Upper lobe of left lung (tissue), 6 donors: ENCODE measurements at regions not wholly inside any gene's neighbourhood (a gene's known extent, or its start where the extent isn't known, plus 50 kb on each side); places are given as distances from the start of the nearest gene placed in this dataset.
A peak's percentile ranks its signal among the peaks of the same experiment; 100 is the strongest.
"Not testable (repeated sequence)": the region's sequence is repeated elsewhere in the genome, so short reads cannot be mapped to it uniquely, and the experiment has no call there.

Source experiments
- ATAC-seq, 2 donors: fragments of 200-7000 bp; cut with Tn5 transposase; one replicate each; pipeline ENCODE4 v1.9.1; 2022; ENCODE audit warnings: mild to moderate bottlenecking in 2 of 2, moderate library complexity in 2 of 2; ENCODE audit not compliant: low FRiP score in 2 of 2
- DNase-seq, 2 donors: peaks; one replicate each; pipeline ENCODE4 v3.0.0-alpha.2; 2019 to 2020
- H3K27ac ChIP-seq, 4 donors: fragments of 200-600 bp; sonication (generic); one replicate each; pipeline ENCODE4 v1.5.1; 2016 to 2019
- H3K27me3 ChIP-seq, 4 donors: fragments of 200-600 bp; sonication (generic); one replicate each; pipeline ENCODE4 v1.5.1; 2017 to 2019
- H3K36me3 ChIP-seq, 4 donors: fragments of 200-600 bp; sonication (generic); one replicate each; pipeline ENCODE4 v1.5.1; 2016 to 2019
- H3K4me1 ChIP-seq, 4 donors: fragments of 200-600 bp; sonication (generic); one replicate each; pipeline ENCODE4 v1.5.1; 2018 to 2019
- H3K4me3 ChIP-seq, 4 donors: fragments of 200-600 bp; sonication (generic); one replicate each; pipeline ENCODE4 v1.5.1; 2017 to 2019; ENCODE audit warnings: mild to moderate bottlenecking in 2 of 4, moderate library complexity in 1 of 4
- H3K9me3 ChIP-seq, 4 donors: fragments of 200-600 bp; sonication (generic); one replicate each; pipeline ENCODE4 v1.5.1; 2018 to 2019
- CTCF ChIP-seq, 6 experiments: fragments of 450-650 bp in 4 of 6; fragments of 200-600 bp in 2 of 6; sonication (generic) in 2 of 6; IDR thresholded peaks; one replicate each; pipeline ENCODE4 v1.5.1; 2016 to 2019; ENCODE audit warnings: antibody characterized with exemption in 6 of 6
- EP300 ChIP-seq, 4 donors: sonication (generic); formaldehyde crosslinking; IDR thresholded peaks; one replicate each; pipeline ENCODE4 v1.5.1; 2017; ENCODE audit warnings: antibody characterized with exemption in 4 of 4, control low read depth in 2 of 4
- POLR2A ChIP-seq, 4 donors: fragments of 450-650 bp; IDR thresholded peaks; one replicate each; pipeline ENCODE4 v1.5.1; 2016 to 2017; ENCODE audit warnings: antibody characterized with exemption in 4 of 4, mild to moderate bottlenecking in 2 of 4
- POLR2AphosphoS5 ChIP-seq, 2 donors: sonication (generic); formaldehyde crosslinking; IDR thresholded peaks; one replicate each; pipeline ENCODE4 v1.5.1; 2017; ENCODE audit warnings: antibody characterized with exemption in 2 of 2
- WGBS, 2 donors: methylation state at CpG; one replicate each; pipeline ENCODE4 v1.1.5; 2017 to 2018; 5-methylcytosine and 5-hydroxymethylcytosine counted together
- donor health status: DM: no; HTN: no; CAD: no; lungs with moderate emphysema.
- donor health status: DM: no; HTN: yes; CAD: no; lungs with severe emphysema.

GRCh38 chr2:209125291-209125690, 298.6 kb upstream of the MAP2 start:
- no peak for TF ChIP-seq POLR2A (IDR thresholded peaks at IDR 0.05)
- no peak for TF ChIP-seq CTCF (IDR thresholded peaks at IDR 0.05)
- no peak for TF ChIP-seq POLR2AphosphoS5 (IDR thresholded peaks at IDR 0.05)
- TF ChIP-seq EP300 (IDR thresholded peaks at IDR 0.05), result no peak
- WGBS, 2 donors, result 94 to 95% methylated on average over 1 of the region's 1 CpG
- no peaks in the 10 kb centered on the region for H3K4me1 ChIP-seq
- no peak for ATAC-seq
- no peak for DNase-seq
- H3K36me3 ChIP-seq, result no peaks in the 10 kb centered on the region
- no peak overlapping the region for H3K27ac ChIP-seq
- H3K4me3 ChIP-seq, result no peak overlapping the region
- H3K9me3 ChIP-seq, result no peaks in the 10 kb centered on the region
- H3K27me3 ChIP-seq, result no peaks in the 10 kb centered on the region

- ATAC-seq (no peak), DNase-seq (no peak)
- H3K4me1 ChIP-seq, result no peaks in the 10 kb centered on the region
- no peak overlapping the region for H3K4me3 ChIP-seq
- WGBS, 2 donors, result 67 to 68% methylated on average over 3 of the region's 3 CpGs
- no peak overlapping the region for H3K27ac ChIP-seq
- H3K36me3 ChIP-seq, result no peaks in the 10 kb centered on the region
- no peaks in the 10 kb centered on the region for H3K27me3 ChIP-seq
- H3K9me3 ChIP-seq, result no peaks in the 10 kb centered on the region
- TF ChIP-seq POLR2A (IDR thresholded peaks at IDR 0.05), result no peak
- no peak for TF ChIP-seq CTCF (IDR thresholded peaks at IDR 0.05)
- TF ChIP-seq EP300 (IDR thresholded peaks at IDR 0.05), result no peak
- no peak for TF ChIP-seq POLR2AphosphoS5 (IDR thresholded peaks at IDR 0.05)
These were observed 285.8 kb upstream of the MAP2 start for GRCh38 chr2:209138079-209138478.

DNA sequence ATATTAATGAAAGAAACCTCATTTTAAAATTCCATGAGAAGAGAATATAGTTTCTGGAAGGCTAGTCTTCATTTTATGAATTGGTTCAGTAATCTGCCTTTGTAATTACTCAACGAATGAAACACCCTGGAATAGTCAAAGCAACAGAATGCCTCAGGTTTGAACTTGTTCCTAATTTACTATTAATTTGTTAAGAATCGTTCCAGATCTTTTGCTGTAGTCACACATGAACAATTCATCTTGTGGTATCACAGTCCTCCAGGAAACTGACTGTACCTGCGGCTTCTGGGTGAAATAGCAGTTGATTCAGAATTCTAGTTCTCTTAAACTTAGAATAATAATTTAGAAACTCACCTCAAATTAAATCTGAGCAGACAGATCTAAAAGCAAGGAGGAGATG, 282.7 kb upstream of the MAP2 start:
- ATAC-seq, result no peak
- WGBS, 2 donors, result 57 to 76% methylated on average over 3 of the region's 3 CpGs
- H3K9me3 ChIP-seq, result no peaks in the 10 kb centered on the region

DNA sequence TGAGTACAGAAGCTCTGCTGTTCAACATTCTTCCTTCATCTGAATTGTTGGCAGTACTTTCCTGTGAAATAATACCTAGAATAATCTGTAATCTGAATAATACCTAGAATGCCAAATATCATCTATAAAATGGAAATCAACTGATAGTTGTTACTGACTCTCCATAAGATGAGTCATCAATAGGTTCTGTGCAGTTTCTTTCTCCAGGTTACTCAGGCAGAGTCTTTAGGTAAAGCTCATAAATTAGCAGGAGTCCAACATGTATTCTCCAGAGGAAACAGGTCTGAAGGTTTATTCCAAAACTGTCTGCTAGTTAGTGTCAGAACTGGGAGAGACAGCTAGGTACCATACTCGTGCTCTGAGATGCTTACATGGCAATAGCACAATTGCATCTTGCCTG, 282.0 kb upstream of the MAP2 start:
- ATAC-seq (no peak), DNase-seq (no peak)
- Histone ChIP-seq H3K27ac (no peak overlapping the region), H3K4me3 (no peak overlapping the region), H3K36me3 (no peaks in the 10 kb centered on the region), H3K27me3 (no peaks in the 10 kb centered on the region), H3K9me3 (no peaks in the 10 kb centered on the region), H3K4me1 (no peaks in the 10 kb centered on the region)
- TF ChIP-seq CTCF (IDR thresholded peaks at IDR 0.05) (no peak), POLR2A (IDR thresholded peaks at IDR 0.05) (no peak), EP300 (IDR thresholded peaks at IDR 0.05) (no peak), POLR2AphosphoS5 (IDR thresholded peaks at IDR 0.05) (no peak)
- 72 to 85% methylated on average over 1 of the region's 1 CpG for WGBS, 2 donors

More for the DNA sequence above, 282.7 kb upstream of the MAP2 start:
- Histone ChIP-seq H3K27me3 (no peaks in the 10 kb centered on the region), H3K4me3 (no peak overlapping the region), H3K36me3 (no peaks in the 10 kb centered on the region), H3K27ac (no peak overlapping the region), H3K4me1 (no peaks in the 10 kb centered on the region)
- DNase-seq, result no peak
- TF ChIP-seq CTCF (IDR thresholded peaks at IDR 0.05) (no peak), EP300 (IDR thresholded peaks at IDR 0.05) (no peak), POLR2AphosphoS5 (IDR thresholded peaks at IDR 0.05) (no peak), POLR2A (IDR thresholded peaks at IDR 0.05) (no peak)

- WGBS, 2 donors, result 86 to 95% methylated on average over 23 to 26 of the region's 30 CpGs
- ATAC-seq, result not testable (repeated sequence)
- DNase-seq, result peak in 1 of 2 donors; percentile 55
These were observed 278.6 kb upstream of the MAP2 start for GRCh38 chr2:209145220-209145691.

More at GRCh38 chr2:209145220-209145691, 278.6 kb upstream of the MAP2 start:
- not testable (repeated sequence) for H3K4me3 ChIP-seq, H3K36me3 ChIP-seq, H3K4me1 ChIP-seq, H3K27ac ChIP-seq, H3K9me3 ChIP-seq, H3K27me3 ChIP-seq
